Astrocyte of the cerebellum (primary cell): ENCODE measurements at regions not wholly inside any gene's neighbourhood (a gene's known extent, or its start where the extent isn't known, plus 50 kb on each side); places are given as distances from the start of the nearest gene placed in this dataset.

Experiments used
- DNase-seq: peaks from one replicate; pipeline ENCODE4 v3.0.0-alpha.2; 2011; ENCODE audit warnings: low read depth
- H3K4me3 ChIP-seq: 2 replicates; pipeline ENCODE4 v1.5.1; 2011; ENCODE audit warnings: mild to moderate bottlenecking, low read depth, low read length, moderate library complexity
- CTCF ChIP-seq: IDR thresholded peaks from 2 replicates; pipeline ENCODE4 v1.5.1; 2012; ENCODE audit warnings: low read length, low read depth, moderate library complexity, mild to moderate bottlenecking; ENCODE audit errors: missing control alignments
- in situ Hi-C: cut with HindIII; loops from 2 replicates; pipeline ENCODE4 v1.10.0; 2017; ENCODE audit warnings: low sequenced_read_pairs

- in situ Hi-C loops = loop anchor here (5.0 kb wide), 1 partner anchor 46 kb away; no protein-coding TSS in a partner anchor
- TF ChIP-seq CTCF = no peak
- DNase-seq = no peak
- no peak overlapping the region for H3K4me3 ChIP-seq
These were observed 372.5 kb upstream of the MKI67 start for GRCh38 chr10:128498746-128499145.

GRCh38 chr10:128499486-128499885 is 373.3 kb upstream of the MKI67 start:
- in situ Hi-C loops = loop anchor here (5.0 kb wide), 1 partner anchor 47 kb away; no protein-coding TSS in a partner anchor
- no peak for TF ChIP-seq CTCF
- no peak overlapping the region for H3K4me3 ChIP-seq
- no peak for DNase-seq

- no peak overlapping the region for H3K4me3 ChIP-seq
- in situ Hi-C loops = loop anchor here (5.0 kb wide), 1 partner anchor 48 kb away; no protein-coding TSS in a partner anchor
- no peak for TF ChIP-seq CTCF
- no peak for DNase-seq
These were observed 373.7 kb upstream of the MKI67 start for GRCh38 chr10:128499956-128500355.

- in situ Hi-C loops = no loop called here
- H3K4me3 ChIP-seq = no peak overlapping the region
- no peak for TF ChIP-seq CTCF
- DNase-seq = no peak
These were observed 374.4 kb upstream of the MKI67 start for GRCh38 chr10:128500642-128501041.

- no peak overlapping the region for H3K4me3 ChIP-seq
- no peak for DNase-seq
- in situ Hi-C loops = no loop called here
- no peak for TF ChIP-seq CTCF
These were observed 379.1 kb upstream of the MKI67 start for GRCh38 chr10:128505346-128505745.

- no peak for DNase-seq
- no peak overlapping the region for H3K4me3 ChIP-seq
- no peak for TF ChIP-seq CTCF
- in situ Hi-C loops = no loop called here
These were observed 380.2 kb upstream of the MKI67 start for GRCh38 chr10:128506423-128506822.

GRCh38 chr10:128507066-128507465 is 380.8 kb upstream of the MKI67 start:
- in situ Hi-C loops = no loop called here
- no peak overlapping the region for H3K4me3 ChIP-seq
- TF ChIP-seq CTCF = no peak
- no peak for DNase-seq
